ENCODE measurements at regions not wholly inside any gene's neighbourhood (a gene's known extent, or its start where the extent isn't known, plus 50 kb on each side); places are given as distances from the start of the nearest gene placed in this dataset.

DNA sequence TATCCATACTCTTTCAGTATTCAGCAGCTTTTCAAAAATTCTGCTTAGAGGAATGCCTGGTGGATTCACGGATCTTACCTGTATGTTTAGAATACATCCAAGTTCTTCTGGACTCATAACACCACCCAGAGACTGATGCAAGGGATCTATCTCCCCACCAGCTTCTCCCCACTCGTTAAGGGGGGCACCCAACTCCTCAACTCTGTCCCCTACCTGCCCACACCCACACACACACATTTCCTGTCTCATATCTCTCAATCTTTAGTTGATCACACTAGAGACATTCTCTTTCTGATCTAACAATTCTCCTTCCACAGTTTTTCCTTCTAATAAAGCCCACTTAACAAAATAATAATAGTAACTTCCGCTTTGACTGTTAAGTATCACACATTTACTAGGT, 110.1 kb downstream of the DLEU7 start:
- TF ChIP-seq, protein P1, sequence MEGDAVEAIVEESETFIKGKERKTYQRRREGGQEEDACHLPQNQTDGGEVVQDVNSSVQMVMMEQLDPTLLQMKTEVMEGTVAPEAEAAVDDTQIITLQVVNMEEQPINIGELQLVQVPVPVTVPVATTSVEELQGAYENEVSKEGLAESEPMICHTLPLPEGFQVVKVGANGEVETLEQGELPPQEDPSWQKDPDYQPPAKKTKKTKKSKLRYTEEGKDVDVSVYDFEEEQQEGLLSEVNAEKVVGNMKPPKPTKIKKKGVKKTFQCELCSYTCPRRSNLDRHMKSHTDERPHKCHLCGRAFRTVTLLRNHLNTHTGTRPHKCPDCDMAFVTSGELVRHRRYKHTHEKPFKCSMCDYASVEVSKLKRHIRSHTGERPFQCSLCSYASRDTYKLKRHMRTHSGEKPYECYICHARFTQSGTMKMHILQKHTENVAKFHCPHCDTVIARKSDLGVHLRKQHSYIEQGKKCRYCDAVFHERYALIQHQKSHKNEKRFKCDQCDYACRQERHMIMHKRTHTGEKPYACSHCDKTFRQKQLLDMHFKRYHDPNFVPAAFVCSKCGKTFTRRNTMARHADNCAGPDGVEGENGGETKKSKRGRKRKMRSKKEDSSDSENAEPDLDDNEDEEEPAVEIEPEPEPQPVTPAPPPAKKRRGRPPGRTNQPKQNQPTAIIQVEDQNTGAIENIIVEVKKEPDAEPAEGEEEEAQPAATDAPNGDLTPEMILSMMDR (IDR thresholded peaks at IDR 0.05), result no peak
- TF ChIP-seq EZH2 (IDR thresholded peaks at IDR 0.05; ENCODE audit: borderline replicate concordance, insufficient read depth, low read depth, low read length, poor library complexity, severe bottlenecking), result no peak
